Tibial artery (tissue), 4 donors: ENCODE measurements at regions not wholly inside any gene's neighbourhood (a gene's known extent, or its start where the extent isn't known, plus 50 kb on each side); places are given as distances from the start of the nearest gene placed in this dataset.

Source experiments
- DNase-seq, 2 donors: peaks; one replicate each; pipeline ENCODE4 v3.0.0-alpha.2; 2019
- H3K27ac ChIP-seq, 2 donors: fragments of 200-600 bp; sonication (generic) in 1 of 2; 1 replicate in 1 of 2; 2 replicates in 1 of 2; pipeline ENCODE4 v1.5.1; 2018 to 2019; ENCODE audit warnings: mild to moderate bottlenecking in 1 of 2
- H3K27me3 ChIP-seq, 2 donors: fragments of 200-600 bp; sonication (generic) in 1 of 2; one replicate each; pipeline versions ENCODE4 v1.5.1 to v1.6.0; 2016 to 2019
- H3K36me3 ChIP-seq, 3 donors: fragments of 200-600 bp; sonication (generic) in 2 of 3; one replicate each; pipeline ENCODE4 v1.5.1; 2016 to 2019; ENCODE audit warnings: mild to moderate bottlenecking in 2 of 3
- H3K4me1 ChIP-seq, 4 donors: fragments of 200-600 bp; sonication (generic) in 2 of 4; 1 replicate in 3 of 4; 2 replicates in 1 of 4; pipeline ENCODE4 v1.5.1; 2016 to 2019
- H3K4me3 ChIP-seq, 2 donors: fragments of 200-600 bp; sonication (generic) in 1 of 2; 1 replicate in 1 of 2; 2 replicates in 1 of 2; pipeline ENCODE4 v1.5.1; 2018 to 2019; ENCODE audit warnings: mild to moderate bottlenecking in 2 of 2
- H3K9me3 ChIP-seq, 3 donors: fragments of 200-600 bp; sonication (generic) in 1 of 3; one replicate each; pipeline ENCODE4 v1.5.1; 2016 to 2019
- CTCF ChIP-seq, 2 experiments: fragments of 200-600 bp in 1 of 2; fragments of 450-650 bp in 1 of 2; IDR thresholded peaks; one replicate each; pipeline ENCODE4 v1.5.1; 2017 to 2019; ENCODE audit warnings: antibody characterized with exemption in 2 of 2, mild to moderate bottlenecking in 1 of 2, moderate library complexity in 1 of 2
- intact Hi-C: fragments of 100-400 bp; cut with DNase I; formaldehyde crosslinking; loops from one replicate; pipeline ENCODE4 v1.15.0; 2023; ENCODE audit warnings: low total_unique reads

DNA sequence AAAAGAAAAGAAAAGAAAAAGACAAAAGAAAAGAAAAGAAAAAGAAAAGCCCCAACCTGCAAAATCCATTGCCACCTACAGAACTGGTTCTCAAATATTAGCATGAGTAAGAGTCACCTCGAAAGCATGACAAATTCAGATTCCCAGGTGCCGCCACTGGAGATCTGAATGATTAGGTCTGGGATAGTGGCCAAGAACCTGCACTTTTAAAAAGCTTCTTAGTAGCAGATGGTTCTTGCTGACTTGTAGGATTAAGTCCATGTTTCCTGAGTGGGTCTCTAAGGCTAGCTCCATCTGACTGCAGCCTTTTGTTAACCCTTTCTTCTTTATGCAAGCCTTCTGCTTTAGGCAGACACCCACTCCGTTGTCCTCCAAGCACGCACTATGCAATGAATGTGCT, 178.5 kb upstream of the CDH18 start:
- Histone ChIP-seq H3K9me3 (no peaks in the 10 kb centered on the region), H3K4me1 (no peaks in the 10 kb centered on the region), H3K36me3 (no peaks in the 10 kb centered on the region), H3K4me3 (no peak overlapping the region), H3K27ac (no peak overlapping the region), H3K27me3 (no peaks in the 10 kb centered on the region)
- intact Hi-C loops, result loop anchor here (5.0 kb wide), 1 partner anchor 144 kb away; no protein-coding TSS in a partner anchor
- no peak for DNase-seq
- no peak for TF ChIP-seq CTCF (IDR thresholded peaks at IDR 0.05)

DNA sequence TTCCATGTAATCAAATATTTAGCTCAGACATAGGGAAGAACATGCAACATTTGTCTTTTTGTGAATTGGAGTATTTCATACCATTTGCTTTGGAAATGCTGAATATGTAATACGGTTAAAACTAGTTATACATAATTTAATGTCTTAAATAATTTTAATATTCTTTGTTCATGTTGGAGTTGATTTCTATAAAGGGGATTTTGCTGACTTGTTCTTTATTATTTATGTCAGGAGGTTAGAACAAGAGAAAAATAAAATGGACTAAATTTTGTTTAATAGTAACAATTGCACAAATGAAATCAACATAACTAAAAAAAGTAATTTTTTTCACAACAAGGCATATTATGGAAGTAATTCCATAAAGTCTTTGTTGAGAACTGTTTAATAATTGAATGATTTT, 170.0 kb upstream of the CDH18 start:
- Histone ChIP-seq H3K4me3 (no peak overlapping the region), H3K27ac (no peak overlapping the region), H3K4me1 (no peaks in the 10 kb centered on the region), H3K27me3 (no peaks in the 10 kb centered on the region), H3K36me3 (no peaks in the 10 kb centered on the region), H3K9me3 (no peaks in the 10 kb centered on the region)
- DNase-seq, result no peak
- intact Hi-C loops, result no loop called here
- no peak for TF ChIP-seq CTCF (IDR thresholded peaks at IDR 0.05)

DNA sequence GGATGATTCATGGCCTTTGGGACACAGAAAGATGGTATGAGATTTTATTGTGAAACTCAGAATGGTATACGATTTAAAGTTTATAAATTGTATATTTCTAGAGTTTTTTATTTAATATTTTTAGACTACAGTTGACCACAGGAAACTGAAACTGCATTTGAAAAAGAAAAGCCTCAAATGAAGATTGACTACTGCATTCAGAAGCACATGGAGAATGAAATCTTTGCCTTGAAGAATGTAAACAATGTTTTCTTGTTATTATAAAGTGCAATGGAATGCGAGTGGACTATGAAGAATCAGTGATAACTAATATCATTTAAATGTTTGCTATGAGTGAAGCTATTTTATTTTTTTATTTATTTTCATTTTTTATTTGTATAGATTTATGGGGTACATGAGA, 169.1 kb upstream of the CDH18 start:
- DNase-seq, result no peak
- Histone ChIP-seq H3K4me1 (no peaks in the 10 kb centered on the region), H3K4me3 (no peak overlapping the region), H3K27me3 (no peaks in the 10 kb centered on the region), H3K27ac (no peak overlapping the region), H3K9me3 (no peaks in the 10 kb centered on the region), H3K36me3 (no peaks in the 10 kb centered on the region)
- intact Hi-C loops, result no loop called here
- no peak for TF ChIP-seq CTCF (IDR thresholded peaks at IDR 0.05)

GRCh38 chr5:20145240-20145639, 157.2 kb upstream of the CDH18 start:
- no peak overlapping the region for H3K4me3 ChIP-seq
- no peaks in the 10 kb centered on the region for H3K36me3 ChIP-seq
- intact Hi-C loops, result no loop called here
- TF ChIP-seq CTCF (IDR thresholded peaks at IDR 0.05), result no peak
- no peaks in the 10 kb centered on the region for H3K4me1 ChIP-seq
- H3K27me3 ChIP-seq, result no peaks in the 10 kb centered on the region
- DNase-seq, result no peak
- no peaks in the 10 kb centered on the region for H3K9me3 ChIP-seq
- no peak overlapping the region for H3K27ac ChIP-seq

DNA sequence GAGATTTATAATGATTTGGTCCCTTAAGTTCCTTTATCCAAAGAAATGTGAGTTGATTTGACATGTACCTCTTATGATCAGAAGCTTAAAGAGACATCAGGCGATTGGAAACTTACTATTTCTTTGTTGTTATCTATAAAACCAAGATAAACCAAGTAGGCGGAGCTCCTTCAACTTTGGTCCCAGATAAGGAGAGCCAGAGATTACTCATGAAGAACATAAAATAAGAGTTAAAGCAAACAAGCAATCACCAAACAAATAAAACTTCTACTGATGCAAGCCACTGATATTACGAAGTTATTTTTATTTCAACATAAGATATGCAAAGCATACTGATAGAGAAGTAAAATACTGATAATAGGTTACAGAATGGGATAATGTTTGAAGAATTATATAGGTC, 141.5 kb upstream of the CDH18 start:
- H3K27me3 ChIP-seq, result no peaks in the 10 kb centered on the region
- intact Hi-C loops, result no loop called here
- no peak for DNase-seq
- no peak overlapping the region for H3K4me3 ChIP-seq
- H3K9me3 ChIP-seq, result no peaks in the 10 kb centered on the region
- H3K4me1 ChIP-seq, result no peaks in the 10 kb centered on the region
- no peak for TF ChIP-seq CTCF (IDR thresholded peaks at IDR 0.05)
- no peaks in the 10 kb centered on the region for H3K36me3 ChIP-seq
- no peak overlapping the region for H3K27ac ChIP-seq

DNA sequence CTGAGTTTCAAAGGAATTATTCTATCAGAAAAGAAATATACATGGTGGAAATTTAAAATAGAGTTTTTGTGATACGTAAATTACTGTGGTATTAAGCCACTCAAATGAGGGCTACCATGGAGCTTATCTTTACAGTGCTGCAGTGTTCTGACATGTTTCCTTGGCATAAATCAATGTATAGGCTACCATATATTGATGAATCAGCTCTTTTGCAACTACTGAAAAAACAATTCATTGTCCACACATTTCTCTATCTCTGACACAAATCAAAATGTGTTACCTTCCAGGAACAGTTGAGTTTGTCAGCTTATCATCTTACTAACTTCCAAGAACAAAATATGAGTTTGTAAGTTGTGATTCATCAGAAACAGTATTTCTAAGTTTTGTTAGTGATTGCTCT, 140.3 kb upstream of the CDH18 start:
- no peaks in the 10 kb centered on the region for H3K27me3 ChIP-seq
- TF ChIP-seq CTCF (IDR thresholded peaks at IDR 0.05), result no peak
- no peaks in the 10 kb centered on the region for H3K4me1 ChIP-seq
- DNase-seq, result no peak
- H3K4me3 ChIP-seq, result no peak overlapping the region
- H3K27ac ChIP-seq, result no peak overlapping the region
- intact Hi-C loops, result no loop called here
- no peaks in the 10 kb centered on the region for H3K36me3 ChIP-seq
- H3K9me3 ChIP-seq, result no peaks in the 10 kb centered on the region
